Gastrocnemius medialis (tissue), 4 donors: ENCODE measurements at regions not wholly inside any gene's neighbourhood (a gene's known extent, or its start where the extent isn't known, plus 50 kb on each side); places are given as distances from the start of the nearest gene placed in this dataset.

Experiments used
- ATAC-seq, 2 donors: fragments of 150-250 bp; one replicate each; pipeline ENCODE4 v1.9.1; 2016
- DNase-seq, 2 donors: peaks; one replicate each; pipeline ENCODE4 v3.0.0-alpha.2; 2019
- H3K27ac ChIP-seq, 4 donors: fragments of 200-600 bp; sonication (generic); 1 replicate in 1 of 4; 2 replicates in 3 of 4; pipeline ENCODE4 v1.5.1; 2016 to 2018; ENCODE audit warnings: mild to moderate bottlenecking in 2 of 4, moderate library complexity in 1 of 4
- H3K27me3 ChIP-seq, 3 donors: fragments of 200-600 bp; sonication (generic) in 2 of 3; 1 replicate in 1 of 3; 2 replicates in 2 of 3; pipeline versions ENCODE4 v1.5.1 to v1.6.0; 2016 to 2019; ENCODE audit warnings: mild to moderate bottlenecking in 1 of 3, moderate library complexity in 1 of 3
- H3K36me3 ChIP-seq, 2 donors: fragments of 200-600 bp; sonication (generic) in 1 of 2; one replicate each; pipeline ENCODE4 v1.5.1; 2017 to 2018
- H3K4me1 ChIP-seq, 2 donors: fragments of 200-600 bp; sonication (generic) in 1 of 2; one replicate each; pipeline ENCODE4 v1.5.1; 2016 to 2017; ENCODE audit warnings: mild to moderate bottlenecking in 2 of 2
- H3K4me3 ChIP-seq, 4 donors: fragments of 200-600 bp; sonication (generic) in 3 of 4; 1 replicate in 1 of 4; 2 replicates in 3 of 4; pipeline ENCODE4 v1.5.1; 2016 to 2019; ENCODE audit warnings: mild to moderate bottlenecking in 2 of 4
- H3K9me3 ChIP-seq, 3 donors: fragments of 200-600 bp; sonication (generic) in 2 of 3; 1 replicate in 1 of 3; 2 replicates in 2 of 3; pipeline ENCODE4 v1.5.1; 2016 to 2019
- POLR2A ChIP-seq, 2 donors: fragments of 450-650 bp; IDR thresholded peaks; one replicate each; pipeline ENCODE4 v1.6.1; 2017; ENCODE audit warnings: antibody characterized with exemption in 2 of 2, mild to moderate bottlenecking in 2 of 2, moderate library complexity in 2 of 2
- in situ Hi-C, 4 donors: fragments of 200-750 bp; cut with MboI; loops; one replicate each; pipeline versions ENCODE4 v1.15.0 to v1.8.0; 2017; ENCODE audit warnings: low sequenced_read_pairs in 4 of 4
- intact Hi-C: fragments of 100-400 bp; cut with DNase I; formaldehyde crosslinking; loops from one replicate; pipeline ENCODE4 v1.15.1; 2023; ENCODE audit warnings: low total_unique reads
- TF ChIP-seq, protein P1 (sequence below), 5 experiments: fragments of 450-650 bp in 3 of 5; fragments of 200-600 bp in 2 of 5; sonication (generic) in 2 of 5; IDR thresholded peaks in 4 of 5; conservative IDR thresholded peaks in 1 of 5; 1 replicate in 4 of 5; 2 replicates in 1 of 5; pipeline ENCODE4 v1.5.1; 2016 to 2019; ENCODE audit warnings: antibody characterized with exemption in 5 of 5, mild to moderate bottlenecking in 3 of 5, moderate library complexity in 3 of 5

DNA sequence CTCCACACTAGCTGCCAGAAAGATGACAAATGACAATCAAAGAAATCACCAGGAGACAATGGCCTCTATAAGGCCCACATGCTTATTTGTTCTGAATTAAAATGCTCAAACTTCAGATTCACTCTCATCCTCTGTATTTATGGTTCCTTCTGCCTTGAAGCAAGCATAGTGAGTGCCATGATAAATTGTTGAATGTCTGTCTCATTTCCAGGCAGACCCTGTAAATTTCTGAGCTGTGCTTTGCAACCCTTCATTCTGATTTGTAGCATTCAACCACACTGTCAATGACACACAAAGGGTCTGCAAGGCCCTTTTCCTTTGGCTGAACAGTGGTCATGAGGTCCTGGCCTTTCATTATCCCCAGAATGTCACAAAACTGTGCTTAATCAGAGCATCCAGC, 506.6 kb upstream of the GHITM start:
- H3K4me1 ChIP-seq: no peaks in the 10 kb centered on the region
- ATAC-seq (no peak), DNase-seq (no peak)
- H3K36me3 ChIP-seq: no peaks in the 10 kb centered on the region
- no peaks in the 10 kb centered on the region for H3K9me3 ChIP-seq
- no peak overlapping the region for H3K4me3 ChIP-seq
- H3K27me3 ChIP-seq: no peaks in the 10 kb centered on the region
- in situ Hi-C loops: no loop called here
- intact Hi-C loops: no loop called here
- no peak overlapping the region for H3K27ac ChIP-seq
- TF ChIP-seq, protein P1, sequence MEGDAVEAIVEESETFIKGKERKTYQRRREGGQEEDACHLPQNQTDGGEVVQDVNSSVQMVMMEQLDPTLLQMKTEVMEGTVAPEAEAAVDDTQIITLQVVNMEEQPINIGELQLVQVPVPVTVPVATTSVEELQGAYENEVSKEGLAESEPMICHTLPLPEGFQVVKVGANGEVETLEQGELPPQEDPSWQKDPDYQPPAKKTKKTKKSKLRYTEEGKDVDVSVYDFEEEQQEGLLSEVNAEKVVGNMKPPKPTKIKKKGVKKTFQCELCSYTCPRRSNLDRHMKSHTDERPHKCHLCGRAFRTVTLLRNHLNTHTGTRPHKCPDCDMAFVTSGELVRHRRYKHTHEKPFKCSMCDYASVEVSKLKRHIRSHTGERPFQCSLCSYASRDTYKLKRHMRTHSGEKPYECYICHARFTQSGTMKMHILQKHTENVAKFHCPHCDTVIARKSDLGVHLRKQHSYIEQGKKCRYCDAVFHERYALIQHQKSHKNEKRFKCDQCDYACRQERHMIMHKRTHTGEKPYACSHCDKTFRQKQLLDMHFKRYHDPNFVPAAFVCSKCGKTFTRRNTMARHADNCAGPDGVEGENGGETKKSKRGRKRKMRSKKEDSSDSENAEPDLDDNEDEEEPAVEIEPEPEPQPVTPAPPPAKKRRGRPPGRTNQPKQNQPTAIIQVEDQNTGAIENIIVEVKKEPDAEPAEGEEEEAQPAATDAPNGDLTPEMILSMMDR (IDR thresholded peaks at IDR 0.05 in 4 of 5, conservative IDR thresholded peaks at IDR 0.05 in 1 of 5): no peak
- no peak for TF ChIP-seq POLR2A (IDR thresholded peaks at IDR 0.05)

DNA sequence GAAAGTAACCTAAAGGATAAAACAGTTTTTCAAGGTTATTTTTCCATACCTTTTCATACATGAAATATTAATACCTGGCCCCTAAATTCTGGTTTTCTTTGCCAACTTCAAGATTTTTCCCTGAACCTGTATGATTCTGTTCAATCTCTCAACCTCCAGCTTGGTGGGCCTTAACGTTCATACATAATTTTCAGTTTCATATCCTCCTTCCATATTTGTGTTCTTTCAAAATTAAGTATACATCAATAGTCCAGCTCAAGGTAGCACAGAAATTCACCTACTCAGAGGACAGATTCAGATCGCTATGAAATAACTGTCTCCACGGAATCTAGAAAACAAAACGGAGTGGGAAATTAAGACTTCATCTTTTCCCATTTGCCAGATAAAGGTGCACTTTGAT, 505.8 kb upstream of the GHITM start:
- no peak for ATAC-seq
- intact Hi-C loops: no loop called here
- no peak overlapping the region for H3K4me3 ChIP-seq
- DNase-seq: no peak
- in situ Hi-C loops: no loop called here
- no peaks in the 10 kb centered on the region for H3K4me1 ChIP-seq
- H3K9me3 ChIP-seq: no peaks in the 10 kb centered on the region
- no peaks in the 10 kb centered on the region for H3K36me3 ChIP-seq
- no peak overlapping the region for H3K27ac ChIP-seq
- H3K27me3 ChIP-seq: no peaks in the 10 kb centered on the region
- TF ChIP-seq, protein P1 (IDR thresholded peaks at IDR 0.05 in 4 of 5, conservative IDR thresholded peaks at IDR 0.05 in 1 of 5): no peak
- TF ChIP-seq POLR2A (IDR thresholded peaks at IDR 0.05): no peak

DNA sequence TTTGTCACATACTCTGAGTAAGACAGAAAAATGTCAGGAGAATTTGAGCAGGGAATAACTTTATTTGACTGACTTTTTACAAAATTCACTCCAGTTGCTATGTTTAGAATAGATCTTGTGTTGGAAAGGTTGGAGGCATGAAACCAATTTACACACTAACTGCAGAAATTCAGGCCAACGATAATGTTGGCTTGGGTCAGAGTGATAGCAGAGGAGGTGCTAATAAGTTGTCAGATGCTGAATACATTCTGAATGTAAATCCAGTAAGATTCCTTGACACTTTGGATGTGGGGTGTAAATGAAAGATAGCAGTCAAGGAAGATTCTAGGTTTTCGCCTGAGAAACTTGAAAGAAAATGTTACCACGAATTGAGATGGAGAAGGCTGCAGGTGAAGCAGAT, 502.5 kb upstream of the GHITM start:
- Histone ChIP-seq H3K4me3 (no peak overlapping the region), H3K27ac (no peak overlapping the region), H3K27me3 (no peaks in the 10 kb centered on the region), H3K9me3 (no peaks in the 10 kb centered on the region), H3K4me1 (no peaks in the 10 kb centered on the region), H3K36me3 (no peaks in the 10 kb centered on the region)
- in situ Hi-C loops (no loop called here), intact Hi-C loops (no loop called here)
- ATAC-seq: no peak
- TF ChIP-seq, protein P1 (IDR thresholded peaks at IDR 0.05 in 4 of 5, conservative IDR thresholded peaks at IDR 0.05 in 1 of 5): no peak
- TF ChIP-seq POLR2A (IDR thresholded peaks at IDR 0.05): no peak
- DNase-seq: no peak

DNA sequence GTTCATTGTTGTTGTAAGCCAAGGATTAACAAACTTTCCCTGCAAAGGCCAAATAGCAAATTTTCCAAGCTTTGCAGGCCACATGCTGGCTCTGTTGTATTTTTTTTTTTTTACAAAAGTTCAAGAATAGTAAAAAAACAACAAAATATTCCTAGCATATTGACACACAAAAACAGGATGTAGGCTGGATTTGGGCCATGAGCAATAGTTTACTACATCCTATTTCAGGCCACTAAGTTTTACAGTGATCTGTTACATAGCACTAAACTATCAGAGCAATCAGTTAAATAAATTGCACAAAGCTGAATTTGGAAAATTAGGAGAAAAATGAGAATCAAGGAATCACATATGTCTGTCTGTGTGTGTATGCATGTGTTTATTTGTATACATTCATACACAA, 491.8 kb upstream of the GHITM start:
- intact Hi-C loops (no loop called here), in situ Hi-C loops (no loop called here)
- Histone ChIP-seq H3K36me3 (no peaks in the 10 kb centered on the region), H3K4me3 (no peak overlapping the region), H3K27ac (no peak overlapping the region), H3K4me1 (peaks cover 0 to 5% of the 10 kb centered on the region in 2 donors), H3K9me3 (no peaks in the 10 kb centered on the region), H3K27me3 (no peaks in the 10 kb centered on the region)
- ATAC-seq (no peak), DNase-seq (no peak)
- no peak for TF ChIP-seq POLR2A (IDR thresholded peaks at IDR 0.05)
- TF ChIP-seq, protein P1 (IDR thresholded peaks at IDR 0.05 in 4 of 5, conservative IDR thresholded peaks at IDR 0.05 in 1 of 5): no peak

DNA sequence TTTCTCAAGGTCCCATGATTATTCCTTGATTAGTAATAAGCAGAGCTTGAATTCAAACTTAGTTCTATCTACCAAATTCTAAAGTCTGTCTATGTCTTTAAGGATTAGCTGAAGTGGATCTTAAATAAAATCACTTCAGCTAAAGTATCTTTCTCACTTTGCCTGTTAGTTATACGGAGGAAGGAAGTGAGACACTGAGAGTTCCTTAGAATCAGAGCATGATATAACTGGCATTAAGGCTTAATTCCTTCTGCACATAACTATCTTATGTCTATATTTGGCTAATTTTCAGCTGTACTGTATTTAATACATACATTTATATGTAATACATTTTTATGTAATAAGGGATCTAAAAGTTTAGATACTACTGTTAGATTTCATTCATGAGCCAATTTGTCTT, 491.1 kb upstream of the GHITM start:
- no peaks in the 10 kb centered on the region for H3K36me3 ChIP-seq
- intact Hi-C loops (no loop called here), in situ Hi-C loops (no loop called here)
- H3K27me3 ChIP-seq: no peaks in the 10 kb centered on the region
- ATAC-seq (no peak), DNase-seq (no peak)
- H3K9me3 ChIP-seq: no peaks in the 10 kb centered on the region
- no peak overlapping the region for H3K4me3 ChIP-seq
- H3K4me1 ChIP-seq: peaks cover 0 to 5% of the 10 kb centered on the region in 2 donors
- TF ChIP-seq, protein P1 (IDR thresholded peaks at IDR 0.05 in 4 of 5, conservative IDR thresholded peaks at IDR 0.05 in 1 of 5): no peak
- no peak for TF ChIP-seq POLR2A (IDR thresholded peaks at IDR 0.05)
- H3K27ac ChIP-seq: no peak overlapping the region
